GM12878 (cell line): ENCODE measurements at regions not wholly inside any gene's neighbourhood (a gene's known extent, or its start where the extent isn't known, plus 50 kb on each side); places are given as distances from the start of the nearest gene placed in this dataset.

Source experiments
- ATAC-seq: fragments of 200-7000 bp; cut with Tn5 transposase; 3 replicates; pipeline ENCODE4 v1.9.1; 2020; ENCODE audit warnings: mild to moderate bottlenecking, moderate library complexity
- BruUV-seq: library from RNA; stranded (reverse); fragments of 400-500 nt; replicated peaks from 2 replicates; lab custom pipeline; 2021; lab: Mats Ljungman, UMichigan
- CTCF ChIA-PET: fragments of 300-600 bp; sonication (Branson Sonifier 250); formaldehyde crosslinking; extraction: SDS; loops from one replicate; lab custom pipeline; 2021; ENCODE audit warnings: inconsistent platforms; lab: Yijun Ruan, JAX
- POLR2A ChIA-PET: fragments of 350-600 bp; formaldehyde crosslinking; extraction: SDS; loops from one replicate; lab custom pipeline; 2021; ENCODE audit warnings: inconsistent platforms; lab: Charles Lee
- RAD21 ChIA-PET: fragments of 300-600 bp; sonication (Branson Sonifier 250); formaldehyde crosslinking; loops from one replicate; lab custom pipeline; 2023; ENCODE audit warnings: antibody characterized with exemption; ENCODE audit not compliant: unreplicated experiment; lab: Charles Lee
- SMC1A ChIA-PET: fragments of 300-600 bp; sonication (Branson Sonifier 250); formaldehyde crosslinking; loops from one replicate; lab custom pipeline; 2023; ENCODE audit not compliant: unreplicated experiment, uncharacterized antibody; lab: Charles Lee
- DNase-seq: peaks from one replicate; pipeline ENCODE4 v3.0.0-alpha.2; 2011; ENCODE audit warnings: low read depth, low spot score
- FAIRE-seq: peaks from 3 replicates; lab custom pipeline; 2011; peaks lifted over from hg19 to GRCh38; lab: Jason Lieb, UNC
- H2AFZ ChIP-seq: 2 replicates; pipeline ENCODE4 v1.6.0; 2011; ENCODE audit warnings: low read depth, low read length, control low read depth; ENCODE audit not compliant: control insufficient read depth
- H3K27ac ChIP-seq: 2 replicates; pipeline ENCODE4 v1.5.1; 2011; ENCODE audit warnings: control low read depth; ENCODE audit not compliant: control insufficient read depth, insufficient read depth
- H3K27me3 ChIP-seq, 2 experiments: replicated peaks in 1 of 2; 2 replicates each; pipeline versions ENCODE4 v1.6.0 to v1.6.1; 2011; ENCODE audit warnings: low read length in 1 of 2; ENCODE audit not compliant: control insufficient read depth in 2 of 2, insufficient read depth in 2 of 2
- H3K36me3 ChIP-seq, 2 experiments: 2 replicates each; pipeline ENCODE4 v1.5.1; 2011; ENCODE audit warnings: low read length in 1 of 2; ENCODE audit not compliant: control insufficient read depth in 2 of 2, insufficient read depth in 2 of 2
- H3K4me1 ChIP-seq: 2 replicates; pipeline ENCODE4 v1.6.1; 2011; ENCODE audit warnings: mild to moderate bottlenecking, low read length, moderate library complexity, mixed read lengths; ENCODE audit not compliant: control insufficient read depth, insufficient read depth
- H3K4me2 ChIP-seq: 2 replicates; pipeline ENCODE4 v1.6.0; 2011; ENCODE audit warnings: control low read depth; ENCODE audit not compliant: control insufficient read depth, insufficient read depth
- H3K4me3 ChIP-seq: fragments of 200-600 bp; sonication (generic); 2 replicates; pipeline ENCODE4 v1.5.1; 2016
- H3K79me2 ChIP-seq: 2 replicates; pipeline ENCODE4 v1.6.0; 2011; ENCODE audit warnings: low read length; ENCODE audit not compliant: control insufficient read depth, insufficient read depth
- H3K9ac ChIP-seq: 2 replicates; pipeline ENCODE4 v1.8.0; 2011; ENCODE audit warnings: low read length, control low read depth, mixed read lengths; ENCODE audit not compliant: control insufficient read depth, insufficient read depth
- H3K9me3 ChIP-seq: replicated peaks from 3 replicates; pipeline ENCODE4 v1.5.1; 2011; ENCODE audit warnings: mild to moderate bottlenecking, low read length; ENCODE audit not compliant: control insufficient read depth, insufficient read depth
- H4K20me1 ChIP-seq: 2 replicates; pipeline ENCODE4 v1.6.0; 2011; ENCODE audit not compliant: control insufficient read depth, insufficient read depth
- BCLAF1 ChIP-seq: fragments of 450-650 bp; IDR thresholded peaks from 2 replicates; pipeline ENCODE4 v1.6.1; 2017; ENCODE audit warnings: antibody characterized with exemption, mild to moderate bottlenecking, moderate library complexity
- BHLHE40 ChIP-seq, 2 experiments: fragments of 450-650 bp in 1 of 2; IDR thresholded peaks; 2 replicates each; pipeline ENCODE4 v1.6.1; 2011 to 2017; ENCODE audit warnings: low read depth in 2 of 2, borderline replicate concordance in 1 of 2, improper control_type of control experiment in 1 of 2, low read length in 1 of 2, mild to moderate bottlenecking in 1 of 2
- FOXM1 ChIP-seq: IDR thresholded peaks from 2 replicates; pipeline ENCODE4 v1.6.1; 2012; ENCODE audit warnings: low read depth, mild to moderate bottlenecking, inconsistent platforms, low read length, moderate library complexity
- HDAC2 ChIP-seq: fragments of 200-600 bp; sonication (generic); IDR thresholded peaks from 2 replicates; pipeline ENCODE4 v1.6.1; 2017
- IKZF1 ChIP-seq: fragments of 450-650 bp; conservative IDR thresholded peaks from 2 replicates; pipeline ENCODE4 v1.6.1; 2017; ENCODE audit warnings: antibody characterized with exemption, mild to moderate bottlenecking
- IRF4 ChIP-seq: IDR thresholded peaks from 2 replicates; pipeline ENCODE4 v1.6.1; 2011; ENCODE audit warnings: low read depth, low read length
- NRF1 ChIP-seq: conservative IDR thresholded peaks from 2 replicates; pipeline ENCODE4 v1.6.1; 2011; ENCODE audit warnings: mild to moderate bottlenecking, low read depth, low read length, improper control_type of control experiment
- POU2F2 ChIP-seq: IDR thresholded peaks from 3 replicates; pipeline ENCODE4 v1.6.1; 2011; ENCODE audit warnings: low read depth, mild to moderate bottlenecking, low read length, borderline replicate concordance
- PRDM15 ChIP-seq: fragments of 450-650 bp; formaldehyde crosslinking; IDR thresholded peaks from 2 replicates; pipeline ENCODE4 v1.4.0; 2020; ENCODE audit warnings: mild to moderate bottlenecking, moderate library complexity
- SMAD1 ChIP-seq: fragments of 450-650 bp; IDR thresholded peaks from 2 replicates; pipeline ENCODE4 v1.6.1; 2018; ENCODE audit warnings: mild to moderate bottlenecking, low read depth; ENCODE audit not compliant: partially characterized antibody
- TAF1 ChIP-seq: IDR thresholded peaks from 2 replicates; pipeline ENCODE4 v1.6.1; 2011; ENCODE audit warnings: mild to moderate bottlenecking, low read depth, low read length, borderline replicate concordance
- whole genome bisulfite sequencing: methylation state at CpG from one replicate; pipeline ENCODE4 v1.1.6; 2016; ENCODE audit warnings: low lambda C conversion rate; ENCODE audit not compliant: insufficient replicate concordance, insufficient coverage; ENCODE audit errors: missing lambda C conversion rate; 5-methylcytosine and 5-hydroxymethylcytosine counted together
- in situ Hi-C: fragments of 300-500 bp; cut with MboI; formaldehyde crosslinking; loops from 9 replicates; pipeline ENCODE4 v1.14.3; 2018; ENCODE audit warnings: mixed read lengths
- intact Hi-C: fragments of 100-400 bp; cut with micrococcal nuclease; formaldehyde crosslinking; loops from one replicate; pipeline ENCODE4 v1.14.2; 2022; ENCODE audit not compliant: unreplicated experiment
- TF ChIP-seq, protein P1 (sequence below): fragments of 450-650 bp; formaldehyde crosslinking; IDR thresholded peaks from 2 replicates; pipeline ENCODE4 v1.4.0; 2022; ENCODE audit warnings: mild to moderate bottlenecking, moderate library complexity

DNA sequence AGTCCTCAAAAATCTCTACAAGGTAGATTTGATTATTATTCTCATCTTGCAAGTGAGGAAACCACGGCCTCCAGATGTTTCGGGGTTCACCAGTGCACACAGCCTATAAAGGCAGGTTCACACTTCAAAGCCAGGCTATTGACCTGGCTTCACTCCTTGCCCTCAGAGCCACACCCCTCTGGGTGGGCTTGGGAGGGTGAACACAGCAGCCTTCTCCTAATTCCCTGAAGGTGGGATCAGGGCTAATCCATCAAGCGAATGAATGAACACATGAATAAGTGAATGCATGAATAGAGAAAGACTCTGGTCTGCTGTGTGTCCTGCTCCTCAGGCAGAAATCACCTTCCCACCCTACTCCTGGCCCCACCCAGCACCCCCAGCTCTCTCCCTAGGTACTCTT lies 139.0 kb downstream of the CYLD start (continued):
- TF ChIP-seq TAF1 = no peak
- TF ChIP-seq NRF1 = no peak

GRCh38 chr16:50879873-50880695 lies 138.2 kb downstream of the CYLD start:
- Histone ChIP-seq H4K20me1 (no peaks in the 10 kb centered on the region), H3K36me3 (no peaks in the 10 kb centered on the region), H3K4me1 (no peaks in the 10 kb centered on the region), H3K4me2 (no peak overlapping the region), H3K27ac (no peak overlapping the region), H3K9ac (no peak overlapping the region), H3K27me3 (no peaks in the 10 kb centered on the region; a peak in 1 of 4 replicates), H3K9me3 (no peaks in the 10 kb centered on the region), H3K79me2 (no peaks in the 10 kb centered on the region), H2AFZ (no peak overlapping the region), H3K4me3 (no peak overlapping the region)
- DNase-seq (no peak), ATAC-seq (no peak), FAIRE-seq (no peak)
- ChIA-PET SMC1A (no interaction called here), CTCF (no interaction called here), POLR2A (no interaction called here), RAD21 (no interaction called here)
- intact Hi-C loops (loop anchor here (10.0 kb wide), 1 partner anchor 65 kb away; no protein-coding TSS in a partner anchor), in situ Hi-C loops (no loop called here)
- BruUV-seq = no TSS peak
- WGBS = 31% methylated on average over 23 of the region's 24 CpGs
- TF ChIP-seq, protein P1, sequence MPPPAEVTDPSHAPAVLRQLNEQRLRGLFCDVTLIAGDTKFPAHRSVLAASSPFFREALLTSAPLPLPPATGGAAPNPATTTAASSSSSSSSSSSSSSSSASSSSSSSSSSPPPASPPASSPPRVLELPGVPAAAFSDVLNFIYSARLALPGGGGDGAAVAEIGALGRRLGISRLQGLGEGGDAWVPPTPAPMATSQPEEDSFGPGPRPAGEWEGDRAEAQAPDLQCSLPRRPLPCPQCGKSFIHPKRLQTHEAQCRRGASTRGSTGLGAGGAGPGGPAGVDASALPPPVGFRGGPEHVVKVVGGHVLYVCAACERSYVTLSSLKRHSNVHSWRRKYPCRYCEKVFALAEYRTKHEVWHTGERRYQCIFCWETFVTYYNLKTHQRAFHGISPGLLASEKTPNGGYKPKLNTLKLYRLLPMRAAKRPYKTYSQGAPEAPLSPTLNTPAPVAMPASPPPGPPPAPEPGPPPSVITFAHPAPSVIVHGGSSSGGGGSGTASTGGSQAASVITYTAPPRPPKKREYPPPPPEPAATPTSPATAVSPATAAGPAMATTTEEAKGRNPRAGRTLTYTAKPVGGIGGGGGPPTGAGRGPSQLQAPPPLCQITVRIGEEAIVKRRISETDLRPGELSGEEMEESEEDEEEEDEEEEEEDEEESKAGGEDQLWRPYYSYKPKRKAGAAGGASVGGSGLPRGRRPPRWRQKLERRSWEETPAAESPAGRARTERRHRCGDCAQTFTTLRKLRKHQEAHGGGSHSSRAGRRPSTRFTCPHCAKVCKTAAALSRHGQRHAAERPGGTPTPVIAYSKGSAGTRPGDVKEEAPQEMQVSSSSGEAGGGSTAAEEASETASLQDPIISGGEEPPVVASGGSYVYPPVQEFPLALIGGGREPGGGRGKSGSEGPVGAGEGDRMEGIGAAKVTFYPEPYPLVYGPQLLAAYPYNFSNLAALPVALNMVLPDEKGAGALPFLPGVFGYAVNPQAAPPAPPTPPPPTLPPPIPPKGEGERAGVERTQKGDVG = no peak
- no peak for TF ChIP-seq SMAD1
- TF ChIP-seq IKZF1 = no peak
- TF ChIP-seq HDAC2 = no peak
- TF ChIP-seq BHLHE40 (IDR thresholded peaks at IDR 0.05; ENCODE audit: borderline replicate concordance in 1 of 2, low read depth in 2 of 2, low read length in 1 of 2) = no peak
- TF ChIP-seq BCLAF1 = no peak
- no peak for TF ChIP-seq IRF4
- TF ChIP-seq FOXM1 = no peak
- TF ChIP-seq POU2F2 = no peak
- no peak for TF ChIP-seq PRDM15 (CRISPR knock-in tag)
